Hematopoietic multipotent progenitor cell (in vitro differentiated cells): ENCODE measurements at regions not wholly inside any gene's neighbourhood (a gene's known extent, or its start where the extent isn't known, plus 50 kb on each side); places are given as distances from the start of the nearest gene placed in this dataset.

Source experiments
- DNase-seq, 3 donors: peaks; one replicate each; pipeline ENCODE4 v3.0.0-alpha.2; 2011 to 2015; ENCODE audit warnings: low read depth in 2 of 3, low spot score in 2 of 3

DNA sequence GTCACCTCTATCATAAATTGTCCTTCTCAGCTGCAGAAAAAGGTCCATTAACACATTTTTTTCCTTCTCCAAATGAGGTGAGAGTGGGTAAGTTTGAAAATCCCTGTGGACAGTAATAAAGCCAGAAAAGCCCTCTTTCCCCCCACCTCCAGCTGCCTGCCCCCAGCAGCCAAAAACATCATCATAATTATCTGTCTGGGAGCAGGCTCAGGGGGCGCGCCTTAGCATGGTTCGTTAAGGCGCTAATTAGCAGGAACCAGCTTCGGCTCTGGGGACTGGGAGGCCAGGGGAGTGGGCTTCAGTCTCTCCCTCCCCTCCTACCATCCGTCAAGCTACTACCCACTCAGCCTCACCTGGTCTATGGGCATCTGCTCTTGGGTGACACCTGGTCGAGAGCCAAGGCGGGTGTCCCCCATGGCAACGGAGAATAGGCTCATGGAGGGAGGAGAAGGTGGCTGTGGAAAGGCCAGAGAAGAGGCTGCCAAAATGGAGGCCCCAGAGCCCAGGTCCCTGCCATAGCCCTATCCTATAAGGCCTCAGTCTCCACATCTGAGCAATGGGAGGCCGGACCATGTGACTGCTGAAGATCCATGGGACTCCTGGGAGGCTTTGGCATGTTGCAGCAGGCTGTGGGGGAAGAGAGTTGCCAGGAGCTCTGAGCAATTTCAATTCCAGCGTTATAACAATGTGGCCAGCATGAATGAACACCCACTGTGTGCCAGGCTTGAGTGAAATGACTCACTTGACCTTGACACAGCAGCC, 140.1 kb upstream of the LINGO1 start:
- no peak for DNase-seq

DNA sequence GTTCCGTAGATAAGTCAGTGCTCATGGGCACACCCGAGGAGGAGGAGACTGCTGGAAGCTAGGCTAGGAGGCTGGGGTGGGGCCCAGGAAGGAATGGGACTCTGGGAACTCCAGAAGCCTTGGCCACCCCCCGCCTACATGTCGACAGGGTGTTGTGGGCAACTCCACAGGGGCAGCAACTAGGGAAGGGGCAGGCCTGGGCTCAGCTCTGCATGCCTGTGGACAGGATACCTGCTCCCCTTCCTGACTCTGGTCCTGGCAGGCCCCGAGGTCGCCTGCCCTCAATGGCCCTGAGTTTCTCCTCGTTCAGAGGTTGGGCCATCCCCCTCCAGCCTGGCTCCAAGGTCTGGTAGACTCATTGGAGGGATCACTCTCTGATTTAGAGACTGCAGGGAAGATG, 138.9 kb upstream of the LINGO1 start:
- no peak for DNase-seq

DNA sequence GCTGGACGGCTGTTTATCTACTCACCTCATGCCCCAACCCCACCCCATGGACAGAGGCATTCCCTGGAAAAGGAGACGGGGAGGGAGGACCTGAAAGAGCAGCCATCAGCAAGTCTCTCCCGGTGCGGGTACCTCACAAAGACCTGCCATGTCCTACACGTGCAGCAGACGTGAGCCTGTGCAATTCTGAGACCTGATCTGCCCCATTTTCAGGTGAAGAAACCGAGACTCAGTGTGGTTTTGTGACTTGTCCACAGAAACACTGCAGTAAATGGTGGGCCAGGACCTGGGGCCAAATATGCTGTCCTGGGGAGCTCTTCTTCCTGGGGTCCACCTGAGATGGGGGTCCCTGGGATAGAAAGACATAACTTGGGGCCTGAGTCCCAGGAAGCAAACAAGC, 137.0 kb upstream of the LINGO1 start:
- no peak for DNase-seq

DNA sequence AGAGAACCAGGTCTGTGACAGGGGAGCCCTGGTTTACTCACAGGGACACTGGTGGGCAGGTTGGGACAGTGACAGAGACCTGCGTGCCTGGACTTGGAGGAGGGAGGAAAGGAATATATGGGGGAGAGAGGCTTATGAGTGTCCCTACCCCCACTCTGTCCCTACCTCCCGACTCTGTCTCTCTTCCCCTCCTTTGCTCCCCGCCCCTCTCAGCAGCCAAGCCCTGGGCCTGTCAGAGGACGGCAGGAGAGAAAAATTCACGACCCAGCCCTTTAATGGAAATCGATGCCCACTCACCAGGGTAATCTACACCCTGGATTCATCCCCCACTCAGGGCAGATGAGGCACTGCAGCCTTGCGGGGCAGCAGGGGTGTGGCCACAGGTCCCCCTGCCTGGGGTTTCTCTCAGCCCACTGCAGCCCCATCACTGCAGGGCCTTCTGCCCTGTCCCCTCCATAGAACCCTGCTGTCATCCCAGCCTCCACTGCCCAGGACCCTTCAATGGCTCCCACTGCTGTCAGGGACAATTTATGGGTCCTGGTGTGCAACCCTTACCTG, 135.9 kb upstream of the LINGO1 start:
- DNase-seq = no peak

DNA sequence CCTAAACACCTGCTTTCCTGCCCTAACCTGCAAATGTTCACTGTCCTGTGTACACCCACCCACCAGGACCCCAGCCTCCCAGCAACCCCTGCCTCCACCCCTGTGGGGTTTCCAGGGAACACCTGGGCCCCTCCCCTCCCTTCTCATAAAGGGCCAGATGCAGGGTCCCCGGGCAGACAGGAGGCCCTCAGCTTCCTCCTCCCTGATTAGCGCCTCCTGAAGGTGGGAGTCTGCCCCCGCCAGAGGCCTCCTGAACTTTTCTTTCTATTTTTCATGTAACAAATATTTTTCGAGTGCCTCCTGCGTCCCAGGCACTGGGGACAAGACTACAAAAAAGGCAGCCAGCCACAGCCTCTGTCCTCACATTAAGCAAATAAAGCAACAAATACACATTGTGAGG, 135.4 kb upstream of the LINGO1 start:
- no peak for DNase-seq

DNA sequence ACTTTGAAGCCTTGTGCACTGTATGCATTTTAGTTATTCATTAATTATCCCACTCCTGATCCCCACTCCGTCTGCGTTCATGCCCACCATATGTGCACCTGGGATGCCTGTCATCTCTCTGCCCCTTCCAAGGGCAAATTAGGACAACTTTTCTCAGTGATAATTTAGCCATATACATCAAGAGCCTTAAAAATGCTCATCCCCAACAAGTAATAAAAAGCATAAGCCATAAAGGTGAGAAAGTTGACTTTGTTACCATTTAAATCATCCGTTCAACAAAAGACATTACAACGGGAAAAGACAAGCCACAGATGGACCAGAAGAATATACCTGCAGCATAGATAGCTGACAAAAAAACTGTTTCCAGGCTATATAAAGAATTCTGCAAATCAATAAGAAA, 131.4 kb upstream of the LINGO1 start:
- DNase-seq = no peak

DNA sequence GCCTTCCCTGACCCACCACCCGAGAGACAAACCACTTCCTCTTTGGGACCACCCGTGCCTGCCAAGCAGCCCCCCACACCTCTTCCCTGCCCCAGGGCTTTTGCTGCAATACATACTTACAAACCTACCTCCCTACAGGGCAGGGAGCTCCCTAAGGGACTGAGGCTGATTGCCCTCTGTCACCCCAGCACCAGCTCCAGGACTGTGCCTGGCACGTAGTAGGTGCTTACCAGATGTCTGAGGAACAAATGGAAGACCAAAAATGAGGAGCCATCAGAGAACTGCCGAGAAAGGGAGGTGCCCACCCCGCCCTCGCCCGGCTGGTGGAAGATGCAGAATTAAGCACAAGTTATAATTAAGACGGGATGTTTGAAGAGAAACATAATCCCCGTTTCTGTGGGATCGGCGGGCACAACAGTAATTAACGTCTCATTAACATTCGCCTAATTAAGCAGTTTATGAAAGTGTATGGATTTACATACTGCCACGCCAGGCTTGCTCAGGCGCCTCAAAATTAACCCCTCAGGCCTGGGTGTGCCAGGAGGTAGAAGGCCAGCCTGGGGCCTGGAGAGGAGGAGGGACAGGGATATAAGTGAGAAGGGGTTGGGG, 130.1 kb upstream of the LINGO1 start:
- no peak for DNase-seq

DNA sequence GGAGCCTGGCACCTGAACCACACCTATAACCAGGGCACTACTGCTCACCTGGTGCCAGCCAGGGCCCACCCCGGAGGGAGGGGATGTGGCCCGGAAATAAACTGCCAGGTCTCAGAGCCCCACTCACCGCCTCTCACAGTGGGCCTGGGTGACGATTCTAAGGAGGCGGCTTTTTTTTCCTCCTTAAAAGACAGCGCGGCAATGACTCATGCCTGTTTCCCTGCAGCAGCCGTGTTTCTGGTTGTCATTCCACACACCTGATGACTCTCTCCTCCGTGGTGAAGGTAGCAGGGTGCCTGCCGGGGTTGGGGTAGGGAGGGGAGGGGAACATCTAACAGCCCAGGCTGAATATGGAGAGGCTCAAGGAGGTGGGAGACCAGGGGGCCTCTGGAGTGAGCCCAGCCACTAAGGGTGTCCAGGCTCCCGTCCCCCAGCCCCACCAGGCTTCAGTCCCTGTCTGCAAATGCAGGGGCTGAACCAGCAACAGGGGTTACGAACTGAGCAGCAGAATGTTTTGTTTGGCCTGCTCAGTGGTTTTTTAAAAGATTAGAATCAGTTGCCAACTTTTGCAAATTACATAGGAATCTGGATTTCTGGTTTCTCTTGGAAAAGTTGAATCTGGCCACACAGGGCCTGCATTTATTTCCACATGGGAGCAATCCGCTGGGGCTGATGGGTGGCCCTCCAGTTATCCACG, 127.3 kb upstream of the LINGO1 start:
- DNase-seq = no peak

DNA sequence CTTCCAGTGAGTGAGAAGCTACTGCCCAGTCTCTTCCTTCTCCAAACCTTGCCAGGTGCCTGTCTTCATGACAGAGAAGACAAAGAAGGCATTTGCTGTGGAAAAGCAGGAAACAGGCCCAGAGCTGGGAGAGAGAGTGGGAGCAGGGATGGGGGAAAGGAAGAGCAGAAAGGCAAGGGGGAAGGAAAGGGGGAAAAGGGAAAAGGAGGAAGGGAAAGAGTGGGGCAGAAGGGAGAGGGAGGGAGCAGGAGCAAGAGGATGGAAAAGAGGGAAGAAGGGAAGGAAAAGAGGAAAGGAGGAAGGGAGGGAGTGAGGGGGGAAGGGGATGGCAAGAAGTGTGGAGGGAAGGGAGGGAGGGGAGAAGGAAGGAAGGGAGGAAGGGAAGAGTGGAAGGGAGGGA, 121.2 kb upstream of the LINGO1 start:
- no peak for DNase-seq

DNA sequence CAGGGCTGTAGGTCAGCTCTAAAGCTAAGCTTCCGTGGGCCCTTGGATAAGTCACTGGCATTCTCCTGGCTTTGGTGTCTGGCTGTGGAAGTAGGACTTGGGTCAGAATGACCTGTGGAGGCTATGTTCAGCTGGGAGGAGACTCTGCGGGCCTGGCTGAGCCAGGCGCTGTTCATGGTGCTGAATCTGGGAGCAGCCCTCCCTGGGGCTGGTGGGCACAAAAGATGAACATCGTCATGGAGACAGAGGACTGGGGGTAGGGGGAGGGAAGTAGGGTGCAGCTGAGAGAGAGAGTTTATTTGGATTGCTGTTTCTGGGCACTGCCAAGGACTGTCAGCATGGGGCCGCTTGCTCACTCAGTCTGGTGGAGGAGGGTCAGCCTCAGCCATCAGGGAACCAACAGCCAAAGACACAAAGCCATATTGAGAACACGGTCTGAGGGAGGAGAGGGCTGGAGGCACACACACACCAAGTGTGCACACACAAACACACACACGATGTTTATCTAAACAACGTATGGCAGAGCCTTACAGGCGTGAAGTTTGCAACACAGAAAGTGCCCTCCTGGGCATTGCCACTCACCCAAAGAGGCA, 120.7 kb upstream of the LINGO1 start:
- peak in 2 of 3 donors; percentile 22 to 55 for DNase-seq

DNA sequence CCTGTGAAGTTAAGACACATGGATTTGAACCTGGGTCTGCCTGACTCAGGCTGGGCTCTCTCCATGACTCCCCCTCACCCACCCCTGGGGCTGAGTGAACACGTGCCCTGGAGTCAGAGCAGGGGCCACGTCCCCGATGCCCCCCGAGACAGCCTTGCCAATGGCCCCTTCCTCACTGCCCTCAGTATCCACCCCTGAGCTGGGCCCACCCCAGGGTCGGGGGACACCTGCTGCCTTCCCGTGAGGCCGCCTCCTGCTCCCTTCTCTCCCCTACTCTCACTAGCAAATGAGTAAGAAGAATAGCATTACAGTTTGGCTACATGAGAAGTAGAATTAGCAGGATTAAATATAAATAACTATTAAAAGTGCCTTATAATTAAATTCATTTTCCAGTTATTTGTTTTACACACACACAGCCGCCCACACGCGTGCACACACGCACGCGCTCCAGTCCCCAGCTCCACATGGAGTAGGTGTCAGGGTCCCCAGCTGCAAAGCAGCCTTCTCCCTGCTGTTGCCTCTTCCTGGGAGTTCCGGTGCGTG, 117.4 kb upstream of the LINGO1 start:
- DNase-seq = no peak

DNA sequence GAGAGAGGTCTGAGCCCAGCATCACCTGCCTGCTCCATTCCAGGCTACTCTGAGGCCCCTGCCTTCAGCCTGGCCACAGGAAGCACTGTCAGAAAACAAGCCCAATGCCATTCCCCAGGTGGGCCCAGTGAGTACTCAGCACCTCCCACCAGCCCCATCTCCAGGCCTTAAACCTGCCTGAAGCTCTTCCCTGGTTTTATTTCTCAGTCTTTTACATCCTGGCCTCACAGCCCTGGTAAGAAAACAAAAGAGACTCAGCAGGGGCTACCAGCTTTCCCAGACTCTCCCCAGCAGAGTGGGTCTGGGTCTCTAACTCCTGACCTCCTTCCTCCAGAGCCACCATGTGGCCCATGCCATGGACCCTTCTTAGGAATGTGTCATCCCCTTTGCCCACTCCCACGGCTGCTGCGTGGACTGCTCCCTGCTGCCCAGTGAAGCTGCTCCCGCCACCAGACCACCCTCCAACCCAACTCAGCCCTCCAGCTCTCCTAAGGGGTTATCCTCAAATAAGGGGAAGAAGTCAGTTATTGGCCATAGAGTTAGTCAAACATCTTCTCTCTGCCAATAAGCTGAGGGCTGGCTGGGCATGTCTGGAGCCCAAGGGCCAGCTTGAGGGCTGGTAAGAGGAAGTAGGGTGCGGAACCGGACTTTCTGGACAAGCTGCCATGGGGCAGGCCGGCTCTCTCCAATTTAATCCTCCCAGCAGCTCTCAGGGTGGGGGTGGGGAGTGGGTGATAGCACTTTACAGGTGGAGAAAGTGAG, 116.7 kb upstream of the LINGO1 start:
- no peak for DNase-seq

DNA sequence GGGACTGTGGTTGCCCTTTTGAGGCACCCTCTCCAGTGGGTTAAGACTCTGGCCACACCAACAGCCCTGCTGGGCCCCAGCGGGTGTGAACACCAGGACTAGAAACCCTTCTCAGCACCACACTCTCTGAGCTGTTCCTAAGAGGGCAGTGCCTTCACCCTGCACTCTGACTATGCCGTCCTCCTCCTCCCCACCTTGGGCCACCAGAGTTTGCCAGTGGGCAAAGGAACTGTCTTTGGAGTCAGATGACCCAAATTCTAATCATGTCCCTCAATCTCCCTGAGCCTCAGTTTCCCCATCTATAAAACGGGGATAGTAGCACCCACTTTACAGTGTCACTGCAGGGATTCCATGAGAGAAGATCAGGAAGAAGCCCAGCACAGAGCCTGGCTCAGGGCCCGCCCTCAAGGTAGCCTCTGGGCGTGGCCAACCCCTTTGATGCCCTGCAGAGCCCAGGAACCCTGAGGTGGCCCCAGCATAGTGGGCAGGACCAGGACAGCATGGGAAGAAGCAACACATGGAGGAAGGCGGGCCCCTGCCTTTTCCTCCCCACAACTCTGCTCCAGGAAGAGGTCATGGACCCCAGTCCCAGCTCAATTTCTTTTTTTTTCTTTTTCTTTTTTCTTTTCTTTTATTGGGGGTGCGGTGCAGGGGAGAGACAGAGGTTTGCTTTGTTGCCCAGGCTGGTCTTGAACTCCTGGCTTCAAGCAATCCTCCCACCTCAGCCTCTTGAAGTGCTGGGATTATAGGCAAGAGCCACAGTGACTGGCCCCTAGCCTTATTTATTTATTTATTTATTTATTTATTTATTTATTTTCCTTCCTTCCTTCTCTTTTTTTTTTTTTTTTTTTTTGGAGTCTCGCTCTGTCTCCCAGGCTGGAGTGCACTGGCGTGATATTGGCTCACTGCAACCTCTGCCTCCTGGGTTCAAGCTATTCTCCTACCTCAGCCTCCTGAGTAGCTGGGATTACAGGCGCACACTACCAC, 115.7 kb upstream of the LINGO1 start:
- DNase-seq = no peak

DNA sequence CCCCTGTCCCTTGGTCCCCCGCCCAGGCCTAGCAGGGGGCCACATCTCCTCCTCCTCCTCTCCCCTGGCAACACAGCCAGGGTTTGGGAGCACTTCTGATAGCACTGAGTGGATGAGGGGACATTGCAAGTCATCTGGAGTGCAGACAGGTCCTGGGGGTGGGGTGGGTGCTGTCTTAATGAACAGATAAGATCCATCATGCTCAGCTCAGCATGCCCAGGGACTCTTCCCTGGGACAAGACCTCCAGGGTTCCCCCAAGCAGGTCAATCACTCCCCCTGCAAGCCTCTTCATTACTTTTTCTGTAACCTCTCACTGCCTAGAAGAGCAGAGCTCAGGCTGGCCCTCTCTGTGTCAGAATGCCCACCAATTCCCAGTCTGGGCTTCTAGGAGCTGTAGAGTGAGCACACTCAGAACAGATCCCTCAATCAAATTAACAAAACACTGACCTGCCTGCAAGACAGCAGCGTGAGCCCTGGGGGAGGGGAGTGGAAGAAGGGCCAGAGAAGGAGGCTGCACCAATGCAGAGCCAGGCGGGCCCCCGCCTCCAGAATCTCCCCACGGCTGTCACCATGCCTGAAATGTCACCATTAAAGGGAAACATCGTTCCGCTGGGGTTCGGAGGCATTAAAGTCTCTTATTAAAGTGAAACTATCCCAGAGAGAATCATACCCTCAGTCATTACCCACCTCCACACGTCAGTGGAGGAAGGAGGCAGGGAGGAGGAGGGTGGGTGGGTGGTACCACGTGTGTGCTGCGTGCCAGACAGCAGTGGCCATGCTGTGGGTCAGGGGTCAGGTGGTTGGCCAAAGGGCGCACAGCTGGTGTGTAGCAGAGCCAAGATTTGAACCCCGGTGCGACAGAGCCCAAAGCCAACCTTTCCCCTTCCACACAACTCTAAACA, 114.7 kb upstream of the LINGO1 start:
- no peak for DNase-seq

DNA sequence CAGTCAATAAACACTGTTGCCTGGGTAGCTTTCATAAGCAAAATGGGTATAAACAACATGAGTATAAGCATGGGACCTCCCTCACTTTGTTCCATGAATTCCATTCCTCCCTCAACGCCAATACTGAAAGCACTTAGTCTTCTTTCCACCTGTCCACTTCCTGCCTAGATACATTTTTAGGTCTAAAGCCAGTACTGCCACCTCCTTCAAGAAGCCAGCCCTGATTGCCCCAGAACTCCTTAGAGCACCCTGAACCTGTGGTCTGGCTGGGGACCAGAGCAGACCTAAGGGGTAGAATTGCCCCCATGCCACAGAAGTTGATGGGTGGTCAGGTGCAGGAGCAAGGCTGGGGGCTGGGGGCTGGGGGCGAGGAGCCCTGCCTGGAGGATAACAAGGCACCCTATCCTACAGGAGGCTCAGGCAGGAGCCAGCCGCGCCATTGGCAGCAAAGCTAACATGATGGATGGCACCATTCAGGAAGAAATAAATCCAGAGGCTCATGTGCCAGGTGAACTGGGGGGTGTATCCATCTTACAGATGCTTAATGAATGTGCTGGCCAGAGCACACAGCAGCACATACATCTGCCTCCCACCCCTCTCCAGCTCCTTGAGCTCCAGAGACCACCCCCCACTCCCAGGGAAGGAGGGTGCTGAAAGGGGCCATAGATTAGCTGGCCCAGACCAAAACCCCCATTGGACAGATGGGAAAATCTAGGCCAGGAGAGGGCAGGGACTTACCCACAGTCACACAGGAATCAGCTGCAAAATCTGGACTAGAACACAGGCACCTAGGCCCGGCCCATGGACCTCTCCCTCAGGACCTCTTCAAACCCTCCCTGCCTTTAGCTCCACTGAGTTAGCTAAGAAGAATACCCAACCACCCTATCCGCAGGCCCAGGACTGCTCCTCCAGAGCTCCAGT, 113.8 kb upstream of the LINGO1 start:
- no peak for DNase-seq

DNA sequence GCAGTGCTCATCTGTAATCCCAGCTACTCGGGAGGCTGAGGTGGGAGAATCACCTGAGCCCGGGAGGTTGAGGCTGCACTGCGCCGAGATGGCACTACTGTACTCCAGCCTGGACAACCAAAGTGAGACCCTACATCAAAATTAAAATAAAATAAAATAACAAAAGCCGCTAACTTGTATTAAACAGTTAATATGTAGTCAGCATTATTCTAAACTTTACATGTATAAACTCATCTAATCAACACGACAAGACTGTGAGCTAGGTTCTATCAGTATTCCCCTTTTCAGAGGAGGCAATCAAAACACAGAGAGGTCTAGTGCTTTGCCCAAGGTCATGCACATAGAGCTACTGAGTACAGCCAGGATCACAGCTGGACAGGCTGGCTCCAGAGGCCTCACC, 111.7 kb upstream of the LINGO1 start:
- DNase-seq = no peak

DNA sequence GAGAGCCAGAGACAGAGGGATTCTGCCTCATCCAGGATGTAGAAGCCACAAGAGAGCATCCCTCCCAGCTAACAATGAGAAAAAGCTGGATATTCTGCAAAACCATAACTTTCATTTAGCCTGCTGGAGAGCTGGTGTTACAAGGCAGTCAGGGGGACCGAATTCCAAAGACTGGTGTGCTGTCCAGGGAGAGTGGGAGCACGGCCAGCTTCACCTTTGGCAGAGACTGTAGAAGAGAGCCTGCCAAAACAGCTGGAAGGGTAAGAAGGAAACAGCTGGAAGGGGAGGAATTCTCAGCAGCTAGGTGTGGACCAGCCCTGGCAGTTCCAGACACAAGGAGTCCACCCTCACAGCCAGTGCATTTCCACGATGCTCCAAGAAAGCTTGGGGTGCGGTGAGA, 109.9 kb upstream of the LINGO1 start:
- DNase-seq = no peak
